GM18951 (cell line): ENCODE measurements at regions not wholly inside any gene's neighbourhood (a gene's known extent, or its start where the extent isn't known, plus 50 kb on each side); places are given as distances from the start of the nearest gene placed in this dataset.

Experiments used
- POLR2A ChIP-seq: IDR thresholded peaks from 4 replicates; pipeline ENCODE4 v1.6.1; 2011; ENCODE audit warnings: mild to moderate bottlenecking; ENCODE audit not compliant: insufficient read length, insufficient read depth; ENCODE audit errors: extremely low read depth
- in situ Hi-C: fragments of 300-500 bp; cut with MboI; formaldehyde crosslinking; loops from one replicate; pipeline ENCODE4 v1.12.0; 2022; ENCODE audit warnings: low sequenced_read_pairs, mixed read lengths, inconsistent platforms; ENCODE audit not compliant: unreplicated experiment

DNA sequence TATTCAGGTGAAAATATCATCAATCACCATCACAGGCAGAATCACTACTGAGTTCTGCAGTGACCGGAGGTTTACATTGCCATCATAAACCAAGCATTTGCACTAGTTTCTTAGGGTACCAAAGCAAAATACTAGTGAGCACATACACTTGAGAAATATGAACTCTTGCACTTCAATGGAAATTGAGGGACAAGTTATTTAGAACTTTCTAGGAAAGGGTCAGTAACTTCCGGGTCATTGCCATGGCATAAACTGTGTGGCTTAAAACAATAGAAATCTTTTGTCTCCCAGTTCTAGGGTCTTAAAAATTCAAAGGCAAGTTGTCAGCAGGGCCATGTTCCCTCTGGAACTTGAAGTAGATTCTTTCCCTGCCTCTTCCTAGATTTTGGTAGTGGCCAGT lies 197.5 kb downstream of the ZC3H11B start:
- in situ Hi-C loops: loop anchor here (25.0 kb wide), 1 partner anchor 1078 kb away; the partner anchor contains the start of gene TGFB2

DNA sequence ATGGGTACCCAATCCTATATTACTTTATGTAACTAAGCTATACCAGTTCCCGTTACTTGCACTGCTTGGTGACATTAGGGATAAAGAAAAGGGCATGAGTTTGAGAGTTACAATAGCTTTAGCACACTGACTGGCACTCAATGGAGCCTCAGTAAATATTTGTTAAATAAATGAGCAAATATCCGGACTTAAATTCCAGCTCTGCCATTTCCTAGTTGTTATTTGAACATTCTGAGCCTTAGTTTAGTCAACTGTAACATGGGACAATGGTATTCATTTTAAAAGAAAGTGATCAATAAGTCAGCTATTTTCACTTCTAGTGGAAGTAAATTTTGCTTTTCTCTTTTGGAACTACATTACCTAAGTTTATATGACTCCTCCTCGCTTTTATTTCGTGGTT lies 198.7 kb downstream of the ZC3H11B start:
- TF ChIP-seq POLR2A: no peak
- in situ Hi-C loops: loop anchor here (25.0 kb wide), 1 partner anchor 1077 kb away; the partner anchor contains the start of gene TGFB2

More for the DNA sequence above, 197.5 kb downstream of the ZC3H11B start:
- TF ChIP-seq POLR2A: no peak

- in situ Hi-C loops: loop anchor here (25.0 kb wide), 1 partner anchor 1076 kb away; the partner anchor contains the start of gene TGFB2
- no peak for TF ChIP-seq POLR2A
Observed at GRCh38 chr1:219413536-219413935, 199.4 kb downstream of the ZC3H11B start.

- TF ChIP-seq POLR2A: no peak
- in situ Hi-C loops: loop anchor here (25.0 kb wide), 1 partner anchor 1075 kb away; the partner anchor contains the start of gene TGFB2
Observed at GRCh38 chr1:219412772-219413171, 200.1 kb downstream of the ZC3H11B start.

DNA sequence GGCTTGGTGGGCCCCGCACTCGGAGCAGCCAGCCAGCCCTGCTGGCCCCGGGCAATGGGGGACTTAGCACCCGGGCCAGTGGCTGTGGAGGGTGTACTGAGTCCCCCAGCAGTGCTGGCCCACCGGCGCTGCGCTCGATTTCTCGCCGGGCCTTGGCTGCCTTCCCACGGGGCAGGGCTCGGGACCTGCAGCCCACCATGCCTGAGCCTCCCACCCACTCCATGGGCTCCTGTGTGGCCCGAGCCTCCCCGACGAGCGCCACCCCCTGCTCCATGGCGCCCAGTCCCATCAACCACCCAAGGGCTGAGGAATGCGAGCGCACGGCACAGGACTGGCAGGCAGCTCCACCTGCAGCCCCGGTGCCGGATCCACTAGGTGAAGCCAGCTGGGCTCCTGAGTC lies 202.2 kb downstream of the ZC3H11B start:
- in situ Hi-C loops: loop anchor here (25.0 kb wide), 1 partner anchor 1073 kb away; the partner anchor contains the start of gene TGFB2

- in situ Hi-C loops: loop anchor here (25.0 kb wide), 1 partner anchor 1068 kb away; the partner anchor contains the start of gene TGFB2
- TF ChIP-seq POLR2A: no peak
Observed at GRCh38 chr1:219405531-219406331, 207.2 kb downstream of the ZC3H11B start.

- TF ChIP-seq POLR2A: no peak
- in situ Hi-C loops: loop anchor here (25.0 kb wide), 1 partner anchor 1067 kb away; the partner anchor contains the start of gene TGFB2
Observed at GRCh38 chr1:219404629-219405028, 208.3 kb downstream of the ZC3H11B start.

DNA sequence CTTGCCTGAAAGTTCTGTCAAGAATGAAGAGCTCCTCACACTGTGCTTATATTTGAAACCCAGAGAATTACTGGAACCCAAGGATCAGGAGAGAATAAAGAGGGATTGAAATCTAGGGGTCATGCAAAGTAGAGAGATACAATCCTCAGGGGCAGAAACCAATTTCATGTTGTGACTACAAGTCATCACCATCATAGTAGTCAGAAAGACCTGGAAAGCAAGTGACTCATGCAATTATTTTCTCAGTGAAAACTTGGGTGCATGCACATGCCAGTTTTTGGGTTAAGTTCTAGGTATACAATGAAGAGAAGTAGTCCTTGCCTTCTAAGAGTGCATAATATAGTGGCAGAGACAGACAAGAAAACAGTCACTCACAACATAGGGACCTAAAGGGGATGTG lies 210.0 kb downstream of the ZC3H11B start:
- no peak for TF ChIP-seq POLR2A
- in situ Hi-C loops: loop anchor here (25.0 kb wide), 1 partner anchor 1066 kb away; the partner anchor contains the start of gene TGFB2

DNA sequence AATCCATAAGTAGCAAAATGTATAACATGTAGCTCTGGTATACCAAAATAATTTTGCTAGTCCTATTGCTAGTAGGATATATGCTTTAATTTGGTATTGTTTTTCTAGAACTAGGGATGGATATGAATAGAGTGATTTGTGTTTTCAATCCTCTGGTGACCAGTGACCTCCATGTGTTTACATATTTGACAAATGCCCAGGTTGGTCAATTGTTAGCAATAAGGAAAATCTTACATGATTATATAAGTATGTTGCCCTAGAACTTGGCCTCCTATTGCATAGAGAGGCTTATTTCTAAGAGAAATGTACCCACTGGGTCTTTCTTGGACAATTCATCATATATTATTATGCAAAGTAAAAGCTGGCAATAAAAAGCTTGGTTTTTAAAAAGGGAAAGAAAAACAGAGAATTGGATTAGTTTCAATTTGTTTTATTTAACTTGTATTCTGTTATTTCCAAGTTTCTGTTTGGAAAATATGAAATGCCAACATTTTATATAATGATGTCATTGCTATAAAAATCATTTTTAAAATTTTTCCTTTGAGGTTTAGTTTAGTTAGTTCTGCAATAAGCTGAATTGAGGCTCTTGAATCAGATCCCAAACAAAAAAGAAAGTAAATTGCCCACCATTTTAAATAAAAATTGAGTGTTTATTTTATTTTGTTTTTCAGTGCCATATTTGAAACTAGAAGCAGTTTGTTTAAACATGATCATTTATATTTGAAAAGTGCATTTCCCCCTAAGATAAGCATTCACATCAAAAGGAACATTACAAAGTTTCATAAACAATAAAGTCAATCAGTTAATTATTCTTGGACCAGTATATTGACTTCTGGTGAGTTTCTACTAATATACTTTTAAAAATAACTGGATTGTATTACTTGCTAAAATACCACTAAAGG lies 210.9 kb downstream of the ZC3H11B start:
- no peak for TF ChIP-seq POLR2A
- in situ Hi-C loops: loop anchor here (25.0 kb wide), 1 partner anchor 1065 kb away; the partner anchor contains the start of gene TGFB2

- no peak for TF ChIP-seq POLR2A
- in situ Hi-C loops: no loop called here
Observed at GRCh38 chr1:219399446-219399845, 213.5 kb downstream of the ZC3H11B start.

DNA sequence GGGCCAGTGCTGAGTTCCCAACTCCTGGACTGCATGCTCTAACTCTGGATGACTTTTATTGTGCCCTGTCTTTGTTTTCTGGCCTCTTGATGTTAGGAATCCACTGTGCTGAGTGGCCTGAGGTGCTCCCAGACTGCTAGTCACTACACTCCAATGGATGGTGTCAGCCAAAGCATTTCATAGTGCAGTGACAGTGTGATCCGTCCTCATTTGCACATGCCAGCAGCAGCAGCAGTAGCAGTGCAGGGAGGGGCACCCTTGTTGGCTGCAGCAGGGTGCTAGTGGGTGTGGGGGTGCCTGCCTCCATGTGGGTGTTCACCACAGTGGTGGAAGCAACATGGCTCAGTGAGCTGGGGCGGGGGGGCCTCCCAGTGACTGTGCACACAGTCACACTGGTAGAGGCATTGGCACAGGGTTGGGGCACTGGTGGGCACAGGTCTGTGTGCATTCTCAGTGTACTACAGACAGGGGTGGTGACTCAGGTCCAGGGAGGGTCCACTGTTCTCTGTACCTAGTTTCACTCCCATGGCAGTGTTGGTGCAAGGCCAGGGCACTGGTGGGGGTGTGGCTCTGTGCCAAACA lies 214.0 kb downstream of the ZC3H11B start:
- in situ Hi-C loops: no loop called here
- TF ChIP-seq POLR2A: no peak

DNA sequence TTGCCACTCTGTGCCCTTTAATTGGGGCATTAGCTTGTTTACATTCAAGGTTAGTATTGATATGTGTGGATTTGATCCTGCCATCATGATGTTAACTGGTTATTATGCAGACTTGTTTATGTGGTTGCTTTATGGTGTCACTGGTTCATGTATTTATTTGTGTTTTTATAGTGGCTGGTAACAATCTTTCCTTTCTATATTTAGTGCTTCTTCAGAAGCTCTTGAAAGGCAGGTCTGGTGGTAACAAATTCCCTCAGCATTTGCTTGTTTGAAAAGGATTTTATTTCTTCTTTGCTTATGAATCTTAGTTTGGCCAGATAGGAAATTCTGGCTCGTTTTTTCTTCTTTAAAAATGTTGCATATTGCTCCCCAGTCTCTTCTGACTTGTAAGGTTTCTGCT lies 215.4 kb downstream of the ZC3H11B start:
- TF ChIP-seq POLR2A: no peak
- in situ Hi-C loops: no loop called here

GRCh38 chr1:219391297-219391696 lies 217.6 kb downstream of the LYPLAL1 start:
- no peak for TF ChIP-seq POLR2A
- in situ Hi-C loops: no loop called here
